ENCODE measurements at regions not wholly inside any gene's neighbourhood (a gene's known extent, or its start where the extent isn't known, plus 50 kb on each side); places are given as distances from the start of the nearest gene placed in this dataset.

DNA sequence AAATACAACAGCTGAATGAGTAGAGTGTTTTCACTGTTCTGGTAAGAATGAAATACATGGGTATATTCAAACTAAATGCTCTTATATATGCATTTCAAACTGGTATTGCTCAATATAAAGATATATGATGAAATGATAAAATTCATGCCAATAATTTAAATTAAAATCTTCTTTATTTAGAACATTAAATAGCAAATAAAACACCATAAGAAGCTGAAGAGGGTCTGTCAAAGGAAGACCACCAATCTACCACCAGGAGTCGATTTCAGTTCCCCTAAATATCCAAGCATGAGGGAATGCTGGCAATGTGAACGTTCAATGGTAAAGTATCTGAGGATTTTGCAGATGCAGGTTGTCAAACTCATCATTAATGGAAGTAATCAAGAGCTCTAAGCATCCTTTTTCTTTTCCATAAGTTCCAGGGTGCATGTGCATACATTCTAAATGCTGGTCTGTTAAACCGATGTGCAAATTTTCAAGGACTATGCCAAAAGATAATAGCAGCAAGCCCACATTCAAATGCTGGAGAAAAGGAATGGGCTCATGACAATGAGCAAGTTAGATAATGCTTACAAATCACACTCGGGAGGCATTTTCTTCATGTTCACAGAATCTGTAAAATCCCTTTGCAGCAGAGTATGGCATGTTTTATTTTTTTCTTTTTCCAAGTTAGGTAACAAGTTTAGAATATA is 118.8 kb upstream of the MTAP start:
- no peak for ATAC-seq
- no peaks in the 10 kb centered on the region for H3K9me3 ChIP-seq
- H3K27me3 ChIP-seq = no peaks in the 10 kb centered on the region
- WGBS, 2 donors (ENCODE audit: low coverage in 1 of 2) = 61 to 81% methylated on average over 4 of the region's 4 CpGs
- TF ChIP-seq POLR2A (IDR thresholded peaks at IDR 0.05) (no peak), EP300 (IDR thresholded peaks at IDR 0.05) (no peak), POLR2AphosphoS5 (IDR thresholded peaks at IDR 0.05) (no peak)
- TF ChIP-seq, protein P1, sequence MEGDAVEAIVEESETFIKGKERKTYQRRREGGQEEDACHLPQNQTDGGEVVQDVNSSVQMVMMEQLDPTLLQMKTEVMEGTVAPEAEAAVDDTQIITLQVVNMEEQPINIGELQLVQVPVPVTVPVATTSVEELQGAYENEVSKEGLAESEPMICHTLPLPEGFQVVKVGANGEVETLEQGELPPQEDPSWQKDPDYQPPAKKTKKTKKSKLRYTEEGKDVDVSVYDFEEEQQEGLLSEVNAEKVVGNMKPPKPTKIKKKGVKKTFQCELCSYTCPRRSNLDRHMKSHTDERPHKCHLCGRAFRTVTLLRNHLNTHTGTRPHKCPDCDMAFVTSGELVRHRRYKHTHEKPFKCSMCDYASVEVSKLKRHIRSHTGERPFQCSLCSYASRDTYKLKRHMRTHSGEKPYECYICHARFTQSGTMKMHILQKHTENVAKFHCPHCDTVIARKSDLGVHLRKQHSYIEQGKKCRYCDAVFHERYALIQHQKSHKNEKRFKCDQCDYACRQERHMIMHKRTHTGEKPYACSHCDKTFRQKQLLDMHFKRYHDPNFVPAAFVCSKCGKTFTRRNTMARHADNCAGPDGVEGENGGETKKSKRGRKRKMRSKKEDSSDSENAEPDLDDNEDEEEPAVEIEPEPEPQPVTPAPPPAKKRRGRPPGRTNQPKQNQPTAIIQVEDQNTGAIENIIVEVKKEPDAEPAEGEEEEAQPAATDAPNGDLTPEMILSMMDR (IDR thresholded peaks at IDR 0.05) = no peak
- H3K27ac ChIP-seq = no peak overlapping the region
- no peak overlapping the region for H3K4me3 ChIP-seq
- no peaks in the 10 kb centered on the region for H3K36me3 ChIP-seq
- H3K4me1 ChIP-seq = peaks cover 0 to 2% (median 0%) of the 10 kb centered on the region in 3 donors

DNA sequence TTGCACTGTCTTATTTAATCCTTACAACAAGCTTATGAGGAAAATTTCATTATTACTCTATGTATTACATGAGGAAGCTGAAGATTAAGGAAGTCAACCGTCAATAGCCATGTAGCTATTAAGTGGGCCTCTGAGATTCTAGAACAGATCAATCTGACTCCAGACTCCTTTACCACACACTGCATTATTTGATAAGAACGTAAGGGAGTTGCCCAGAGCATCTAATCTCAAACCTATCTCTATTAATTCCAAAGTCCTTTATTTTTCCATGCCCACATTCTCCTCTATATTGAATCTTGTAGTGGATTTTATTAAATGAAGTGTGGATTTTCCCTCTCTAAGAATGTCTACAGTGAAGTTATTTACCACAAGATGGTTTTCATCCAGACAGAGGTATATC is 118.2 kb upstream of the MTAP start:
- Histone ChIP-seq H3K27ac (no peak overlapping the region), H3K4me3 (no peak overlapping the region), H3K9me3 (no peaks in the 10 kb centered on the region), H3K4me1 (peaks cover 0 to 8% (median 0%) of the 10 kb centered on the region in 3 donors), H3K36me3 (no peaks in the 10 kb centered on the region), H3K27me3 (no peaks in the 10 kb centered on the region)
- whole genome bisulfite sequencing, 2 donors (ENCODE audit: low coverage in 1 of 2) = 68 to 80% methylated on average over 2 of the region's 2 CpGs
- no peak for TF ChIP-seq POLR2A (IDR thresholded peaks at IDR 0.05)
- no peak for TF ChIP-seq POLR2AphosphoS5 (IDR thresholded peaks at IDR 0.05)
- TF ChIP-seq EP300 (IDR thresholded peaks at IDR 0.05) = no peak
- TF ChIP-seq, protein P1 (IDR thresholded peaks at IDR 0.05) = no peak
- ATAC-seq = no peak

DNA sequence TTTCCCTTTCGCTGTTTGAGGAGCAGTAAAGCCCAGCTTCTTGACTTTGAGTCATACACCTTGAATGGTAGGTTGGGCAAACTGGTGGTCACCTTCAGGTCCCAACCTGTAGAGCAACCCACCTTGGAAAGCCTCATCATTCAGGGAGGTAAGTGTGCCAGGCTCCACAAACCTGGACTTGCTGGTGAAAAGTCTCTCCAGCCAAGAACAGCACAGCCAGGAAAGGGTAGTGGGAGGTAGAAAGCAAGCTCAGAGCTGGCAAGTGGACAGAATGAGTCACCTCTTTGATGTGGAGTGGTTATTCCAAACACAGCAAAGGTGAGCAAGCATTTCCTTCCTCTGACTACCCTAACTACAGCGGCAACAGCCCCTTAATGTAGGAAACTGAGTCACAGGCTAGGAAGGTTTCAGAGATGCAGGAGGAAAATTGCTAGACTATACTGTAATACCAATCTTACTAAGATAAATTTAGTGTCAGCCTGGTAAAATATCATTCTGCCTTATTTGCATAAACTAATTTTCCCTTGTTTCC is 117.5 kb upstream of the MTAP start:
- Histone ChIP-seq H3K27me3 (no peaks in the 10 kb centered on the region), H3K9me3 (no peaks in the 10 kb centered on the region), H3K4me1 (peaks cover 0 to 10% (median 0%) of the 10 kb centered on the region in 3 donors), H3K4me3 (no peak overlapping the region), H3K36me3 (no peaks in the 10 kb centered on the region), H3K27ac (no peak overlapping the region)
- no peak for ATAC-seq
- 53 to 63% methylated on average over 1 to 2 of the region's 2 CpGs for WGBS, 2 donors (ENCODE audit: low coverage in 1 of 2)
- TF ChIP-seq EP300 (IDR thresholded peaks at IDR 0.05) (no peak), POLR2AphosphoS5 (IDR thresholded peaks at IDR 0.05) (no peak), POLR2A (IDR thresholded peaks at IDR 0.05) (no peak)
- TF ChIP-seq, protein P1 (IDR thresholded peaks at IDR 0.05) = no peak

DNA sequence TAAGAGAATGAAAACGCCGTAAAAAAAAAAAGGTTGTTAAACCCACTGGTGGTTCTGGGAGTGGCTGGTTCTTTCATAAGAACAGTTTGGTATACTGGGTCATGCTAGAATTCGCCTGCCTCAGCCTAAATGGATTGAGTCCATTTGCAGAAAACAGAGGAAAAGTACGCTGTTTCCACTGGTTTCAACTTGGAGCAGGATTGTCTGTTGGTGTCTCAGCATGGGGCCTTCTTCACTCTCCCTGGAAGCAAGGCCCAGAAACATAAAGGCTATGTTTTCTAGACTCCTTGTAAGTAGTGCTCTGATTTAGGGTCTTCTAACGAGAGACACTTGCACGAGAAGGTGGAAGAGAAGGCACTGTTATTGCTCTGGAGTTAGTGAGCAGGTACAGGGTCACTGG is 116.9 kb upstream of the MTAP start:
- 86 to 91% methylated on average over 5 to 6 of the region's 6 CpGs for WGBS, 2 donors (ENCODE audit: low coverage in 1 of 2)
- ATAC-seq = no peak

More for the DNA sequence above, 116.9 kb upstream of the MTAP start:
- TF ChIP-seq POLR2AphosphoS5 (IDR thresholded peaks at IDR 0.05) (no peak), EP300 (IDR thresholded peaks at IDR 0.05) (no peak), POLR2A (IDR thresholded peaks at IDR 0.05) (no peak)
- TF ChIP-seq, protein P1 (IDR thresholded peaks at IDR 0.05) = no peak
- Histone ChIP-seq H3K27me3 (no peaks in the 10 kb centered on the region), H3K4me1 (peaks cover 0 to 10% (median 0%) of the 10 kb centered on the region in 3 donors), H3K27ac (no peak overlapping the region), H3K36me3 (no peaks in the 10 kb centered on the region), H3K9me3 (no peaks in the 10 kb centered on the region), H3K4me3 (no peak overlapping the region)

Data from gastroesophageal sphincter (tissue), 4 donors.